H1 (cell line): ENCODE measurements at regions not wholly inside any gene's neighbourhood (a gene's known extent, or its start where the extent isn't known, plus 50 kb on each side); places are given as distances from the start of the nearest gene placed in this dataset.

Experiments used
- CTCF ChIA-PET: fragments of 300-600 bp; sonication (Branson Sonifier 250); formaldehyde crosslinking; loops from one replicate; lab custom pipeline; 2021; ENCODE audit not compliant: partially characterized antibody; lab: Charles Lee
- POLR2A ChIA-PET: fragments of 300-600 bp; sonication (Branson Sonifier 250); formaldehyde crosslinking; loops from one replicate; lab custom pipeline; 2021; ENCODE audit warnings: inconsistent platforms; ENCODE audit not compliant: partially characterized antibody; lab: Charles Lee
- DNase-seq, 2 experiments: peaks; one replicate each; pipeline versions ENCODE4 v3.0.0 to v3.0.0-alpha.2; 2010 to 2022; ENCODE audit warnings: low spot score in 2 of 2, low read depth in 1 of 2, mixed read lengths in 1 of 2
- FAIRE-seq: peaks from 2 replicates; lab custom pipeline; 2011; peaks lifted over from hg19 to GRCh38; lab: Jason Lieb, UNC
- H2AFZ ChIP-seq: 2 replicates; pipeline ENCODE4 v1.8.1; 2012; ENCODE audit warnings: low read length, inconsistent platforms
- H2AK5ac ChIP-seq: 2 replicates; pipeline ENCODE4 v1.6.1; 2013; ENCODE audit warnings: low read depth, low read length
- H2BK120ac ChIP-seq: replicated peaks from 2 replicates; pipeline ENCODE3; 2013; ENCODE audit warnings: low read depth, low read length, inconsistent platforms
- H2BK12ac ChIP-seq: 2 replicates; pipeline ENCODE4 v1.6.1; 2013; ENCODE audit warnings: low read depth, low read length
- H2BK15ac ChIP-seq: 2 replicates; pipeline ENCODE4 v1.6.1; 2013; ENCODE audit warnings: low read length
- H2BK20ac ChIP-seq: 2 replicates; pipeline ENCODE4 v1.6.1; 2013; ENCODE audit warnings: low read length
- H2BK5ac ChIP-seq: 2 replicates; pipeline ENCODE4 v1.6.1; 2013; ENCODE audit warnings: low read depth, low read length
- H3K14ac ChIP-seq: 2 replicates; pipeline ENCODE4 v1.6.1; 2013; ENCODE audit warnings: inconsistent platforms; ENCODE audit not compliant: insufficient read length
- H3K18ac ChIP-seq: 2 replicates; pipeline ENCODE4 v1.6.1; 2013; ENCODE audit warnings: low read length; ENCODE audit errors: extremely low read depth
- H3K23ac ChIP-seq: 2 replicates; pipeline ENCODE4 v1.6.1; 2013; ENCODE audit warnings: inconsistent platforms; ENCODE audit not compliant: insufficient read length
- H3K23me2 ChIP-seq: 2 replicates; pipeline ENCODE4 v1.6.1; 2013; ENCODE audit warnings: low read depth, low read length
- H3K27ac ChIP-seq: 2 replicates; pipeline ENCODE4 v1.6.1; 2011; ENCODE audit warnings: low read depth, low read length, inconsistent platforms
- H3K27me3 ChIP-seq, 4 experiments: replicated peaks in 1 of 4; 1 replicate in 1 of 4; 2 replicates in 3 of 4; pipeline versions ENCODE4 v1.6.1 to v1.8.1; 2011 to 2013; ENCODE audit warnings: low read length in 3 of 4, mild to moderate bottlenecking in 3 of 4, inconsistent platforms in 2 of 4, mixed read lengths in 2 of 4, moderate library complexity in 1 of 4; ENCODE audit not compliant: control insufficient read depth in 3 of 4, insufficient read depth in 3 of 4; ENCODE audit errors: extremely low read depth in 1 of 4
- H3K36me3 ChIP-seq, 4 experiments: 2 replicates each; pipeline versions ENCODE4 v1.6.1 to v1.8.1; 2011 to 2013; ENCODE audit warnings: mild to moderate bottlenecking in 4 of 4, low read length in 3 of 4, moderate library complexity in 2 of 4, control low read depth in 1 of 4, inconsistent platforms in 1 of 4; ENCODE audit not compliant: insufficient read depth in 4 of 4, control insufficient read depth in 2 of 4
- H3K4ac ChIP-seq: replicated peaks from 2 replicates; pipeline ENCODE3; 2013; ENCODE audit warnings: low read length, low read depth, mixed read lengths, inconsistent platforms; ENCODE audit not compliant: insufficient read length
- H3K4me1 ChIP-seq, 4 experiments: replicated peaks in 1 of 4; 1 replicate in 1 of 4; 2 replicates in 3 of 4; pipeline versions ENCODE4 v1.6.1 to v1.8.1; 2011 to 2013; ENCODE audit warnings: low read length in 3 of 4, inconsistent platforms in 2 of 4, mixed read lengths in 1 of 4; ENCODE audit not compliant: insufficient read depth in 4 of 4, control insufficient read depth in 3 of 4
- H3K4me2 ChIP-seq, 2 experiments: 2 replicates each; pipeline versions ENCODE4 v1.6.1 to v1.8.1; 2011 to 2013; ENCODE audit warnings: low read depth in 2 of 2, low read length in 2 of 2, control low read depth in 1 of 2, inconsistent platforms in 1 of 2, mild to moderate bottlenecking in 1 of 2; ENCODE audit not compliant: insufficient read depth in 1 of 2
- H3K4me3 ChIP-seq, 4 experiments: fragments of 200-600, 300-600 bp in 1 of 4; sonication (generic), shearing (Covaris generic), sonication (Bioruptor Twin) in 1 of 4; 2 replicates each; pipeline versions ENCODE4 v1.5.1 to v1.8.1; 2011 to 2016; ENCODE audit warnings: low read length in 4 of 4, low read depth in 3 of 4, control low read depth in 2 of 4, inconsistent platforms in 2 of 4, mild to moderate bottlenecking in 2 of 4, mixed read lengths in 1 of 4, moderate library complexity in 1 of 4; ENCODE audit not compliant: insufficient read depth in 2 of 4; ENCODE audit errors: extremely low read depth in 1 of 4
- H3K56ac ChIP-seq: replicated peaks from 2 replicates; pipeline ENCODE3; 2013; ENCODE audit warnings: low read depth, mild to moderate bottlenecking, mixed read lengths, low read length, inconsistent platforms; ENCODE audit not compliant: insufficient read length
- H3K79me1 ChIP-seq: 2 replicates; pipeline ENCODE4 v1.6.1; 2013; ENCODE audit warnings: low read depth, low read length, control low read depth
- H3K79me2 ChIP-seq, 2 experiments: 2 replicates each; pipeline versions ENCODE4 v1.6.1 to v1.8.1; 2012 to 2013; ENCODE audit warnings: low read length in 2 of 2, mild to moderate bottlenecking in 2 of 2, inconsistent platforms in 1 of 2; ENCODE audit not compliant: insufficient read depth in 2 of 2, control insufficient read depth in 1 of 2
- H3K9ac ChIP-seq, 4 experiments: replicated peaks in 1 of 4; 1 replicate in 1 of 4; 2 replicates in 3 of 4; pipeline versions ENCODE4 v1.6.1 to v1.8.1; 2011 to 2013; ENCODE audit warnings: low read depth in 3 of 4, low read length in 3 of 4, control low read depth in 2 of 4, mild to moderate bottlenecking in 2 of 4, moderate library complexity in 2 of 4, inconsistent platforms in 1 of 4; ENCODE audit errors: extremely low read depth in 1 of 4
- H3K9me3 ChIP-seq, 2 experiments: 2 replicates each; pipeline versions ENCODE4 v1.6.1 to v1.8.1; 2012 to 2013; ENCODE audit warnings: mild to moderate bottlenecking in 2 of 2, moderate library complexity in 2 of 2, control low read depth in 1 of 2, inconsistent platforms in 1 of 2, low read depth in 1 of 2, low read length in 1 of 2, mixed read lengths in 1 of 2; ENCODE audit not compliant: insufficient read depth in 2 of 2
- H4K20me1 ChIP-seq, 2 experiments: replicated peaks in 1 of 2; 2 replicates each; pipeline versions ENCODE3 to v1.8.1; 2011 to 2013; ENCODE audit warnings: inconsistent platforms in 2 of 2, low read length in 2 of 2, mild to moderate bottlenecking in 1 of 2; ENCODE audit not compliant: insufficient read depth in 2 of 2, control insufficient read depth in 1 of 2
- H4K5ac ChIP-seq: 2 replicates; pipeline ENCODE4 v1.6.1; 2013; ENCODE audit warnings: low read length, low read depth, mixed read lengths, inconsistent platforms; ENCODE audit not compliant: insufficient read length
- H4K8ac ChIP-seq: 2 replicates; pipeline ENCODE4 v1.8.0; 2013; ENCODE audit warnings: mild to moderate bottlenecking, moderate library complexity, low read length, inconsistent platforms; ENCODE audit not compliant: insufficient read depth; ENCODE audit errors: extremely low read depth
- H4K91ac ChIP-seq: replicated peaks from 2 replicates; pipeline ENCODE3; 2013; ENCODE audit warnings: low read length, mixed read lengths, inconsistent platforms; ENCODE audit not compliant: insufficient read length
- JUN ChIP-seq: IDR thresholded peaks from 2 replicates; pipeline ENCODE4 v1.6.1; 2011; ENCODE audit warnings: low read depth, mild to moderate bottlenecking, improper control_type of control experiment, low read length
- RAD21 ChIP-seq, 2 experiments: IDR thresholded peaks in 1 of 2; conservative IDR thresholded peaks in 1 of 2; 2 replicates each; pipeline ENCODE4 v1.6.1; 2011; ENCODE audit warnings: low read depth in 2 of 2, low read length in 2 of 2, improper control_type of control experiment in 1 of 2, inconsistent platforms in 1 of 2, mild to moderate bottlenecking in 1 of 2, moderate library complexity in 1 of 2
- WGBS, 2 experiments: shearing (Covaris generic) in 1 of 2; methylation state at CpG; one replicate each; pipeline versions ENCODE4 v1.1.6 to v1.1.7; 2013 to 2015; ENCODE audit warnings: low lambda C conversion rate in 2 of 2, mixed read lengths in 2 of 2, inconsistent platforms in 1 of 2, low coverage in 1 of 2, missing lambda C conversion rate in 1 of 2; ENCODE audit not compliant: insufficient replicate concordance in 2 of 2, insufficient coverage in 1 of 2, insufficient read length in 1 of 2; ENCODE audit errors: extremely low coverage in 1 of 2, missing lambda C conversion rate in 1 of 2; 5-methylcytosine and 5-hydroxymethylcytosine counted together
- TF ChIP-seq, protein P1 (sequence below), 3 experiments: IDR thresholded peaks; 1 replicate in 2 of 3; 2 replicates in 1 of 3; pipeline versions ENCODE4 v1.5.1 to v1.6.1; 2011; ENCODE audit warnings: low read length in 3 of 3, mild to moderate bottlenecking in 3 of 3, inconsistent platforms in 2 of 3, low read depth in 1 of 3, moderate library complexity in 1 of 3; ENCODE audit not compliant: insufficient read depth in 1 of 3; ENCODE audit errors: control extremely low read depth in 1 of 3

DNA sequence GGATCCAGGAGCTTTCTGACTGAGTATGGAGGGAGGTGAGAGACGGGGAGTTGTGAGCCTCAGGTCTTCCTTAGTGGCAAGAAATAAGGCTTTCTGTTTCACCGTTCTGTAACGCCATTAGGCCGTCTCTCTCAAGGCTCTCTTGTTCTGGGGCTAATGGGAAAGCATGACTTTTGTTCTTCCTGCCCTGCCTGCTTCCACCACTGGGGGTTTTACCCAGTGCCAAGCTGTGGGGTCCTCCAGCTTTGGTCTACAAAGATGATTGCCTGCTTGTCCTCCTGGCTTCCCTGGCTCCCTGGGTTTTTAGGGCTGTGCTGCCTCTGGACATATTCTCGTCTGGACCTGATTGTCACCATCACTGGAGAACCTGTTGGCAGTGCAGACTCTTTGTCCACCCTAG, 74.8 kb upstream of the TINAGL1 start:
- no peak overlapping the region for H3K27ac ChIP-seq
- H2AK5ac ChIP-seq = peak overlapping the region; percentile 60; the same call in 1 of the 2 replicates
- no peak overlapping the region for H4K5ac ChIP-seq
- TF ChIP-seq, protein P1, sequence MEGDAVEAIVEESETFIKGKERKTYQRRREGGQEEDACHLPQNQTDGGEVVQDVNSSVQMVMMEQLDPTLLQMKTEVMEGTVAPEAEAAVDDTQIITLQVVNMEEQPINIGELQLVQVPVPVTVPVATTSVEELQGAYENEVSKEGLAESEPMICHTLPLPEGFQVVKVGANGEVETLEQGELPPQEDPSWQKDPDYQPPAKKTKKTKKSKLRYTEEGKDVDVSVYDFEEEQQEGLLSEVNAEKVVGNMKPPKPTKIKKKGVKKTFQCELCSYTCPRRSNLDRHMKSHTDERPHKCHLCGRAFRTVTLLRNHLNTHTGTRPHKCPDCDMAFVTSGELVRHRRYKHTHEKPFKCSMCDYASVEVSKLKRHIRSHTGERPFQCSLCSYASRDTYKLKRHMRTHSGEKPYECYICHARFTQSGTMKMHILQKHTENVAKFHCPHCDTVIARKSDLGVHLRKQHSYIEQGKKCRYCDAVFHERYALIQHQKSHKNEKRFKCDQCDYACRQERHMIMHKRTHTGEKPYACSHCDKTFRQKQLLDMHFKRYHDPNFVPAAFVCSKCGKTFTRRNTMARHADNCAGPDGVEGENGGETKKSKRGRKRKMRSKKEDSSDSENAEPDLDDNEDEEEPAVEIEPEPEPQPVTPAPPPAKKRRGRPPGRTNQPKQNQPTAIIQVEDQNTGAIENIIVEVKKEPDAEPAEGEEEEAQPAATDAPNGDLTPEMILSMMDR (IDR thresholded peaks at IDR 0.05; ENCODE audit: control extremely low read depth in 1 of 3, insufficient read depth in 1 of 3, low read depth in 1 of 3, low read length in 3 of 3) = peak; percentile 26 to 46 (median 28); a peak in 3 of 4 replicates
- TF ChIP-seq JUN (no peak), RAD21 (IDR thresholded peaks at IDR 0.05 in 1 of 2, conservative IDR thresholded peaks at IDR 0.05 in 1 of 2; ENCODE audit: low read depth in 2 of 2, low read length in 2 of 2) (0 out of 4 replicates have a peak, but pooled peaks of 1 of the 2 experiments have one; percentile 4)
- H2BK5ac ChIP-seq = no peak overlapping the region
- POLR2A ChIA-PET = interaction anchor here (1.0 to 1.1 kb wide), 2 partner anchors 11 to 12 kb away, joined by 3 read pairs; no protein-coding TSS in a partner anchor
- no peaks in the 10 kb centered on the region for H3K9me3 ChIP-seq
- no peaks in the 10 kb centered on the region for H3K79me1 ChIP-seq
- no peak overlapping the region for H3K4me2 ChIP-seq
- peak overlapping the region; percentile 13 for H2BK120ac ChIP-seq
- no peak overlapping the region for H3K23ac ChIP-seq
- 0 out of 2 replicates have a peak overlapping the region, but pooled peaks have one; percentile 50 for H2BK12ac ChIP-seq
- H3K4me1 ChIP-seq = peaks cover 4 to 16% (median 13%) of the 10 kb centered on the region in 4 experiments
- no peak overlapping the region for H2AFZ ChIP-seq
- FAIRE-seq (no peak), DNase-seq (no peak)
- H2BK15ac ChIP-seq = peak overlapping the region; percentile 99; the same call in 1 of the 2 replicates
- CTCF ChIA-PET = interaction anchor here (0.5 to 3.1 kb wide), 14 partner anchors 9 to 815 kb away, joined by 3 to 16 read pairs (median 5); partner anchors contain the start of gene HCRTR1
- H3K4me3 ChIP-seq = no peak overlapping the region
- H3K14ac ChIP-seq = no peak overlapping the region
- peak overlapping the region; percentile 57; the same call in 1 of the 2 replicates for H4K8ac ChIP-seq
- peak overlapping the region; percentile 86; the same call in 1 of the 2 replicates for H2BK20ac ChIP-seq
- H3K27me3 ChIP-seq = no peaks in the 10 kb centered on the region
- H3K4ac ChIP-seq = peak overlapping the region; percentile 27
- no peak overlapping the region for H3K56ac ChIP-seq
- H3K79me2 ChIP-seq = no peaks in the 10 kb centered on the region
- H3K18ac ChIP-seq = peak overlapping the region; percentile 4; the same call in 1 of the 2 replicates
- H4K20me1 ChIP-seq = no peaks in the 10 kb centered on the region
- H4K91ac ChIP-seq = peak overlapping the region; percentile 32
- WGBS, 2 experiments = 92% methylated on average over 5 of the region's 5 CpGs; no CpG with 5 or more reads in 1 of the 2 experiments
- no peak overlapping the region for H3K9ac ChIP-seq
- H3K23me2 ChIP-seq = no peaks in the 10 kb centered on the region
- H3K36me3 ChIP-seq = no peaks in the 10 kb centered on the region
